ENCODE measurements at regions not wholly inside any gene's neighbourhood (a gene's known extent, or its start where the extent isn't known, plus 50 kb on each side); places are given as distances from the start of the nearest gene placed in this dataset.
"Not testable (repeated sequence)": the region's sequence is repeated elsewhere in the genome, so short reads cannot be mapped to it uniquely, and the experiment has no call there.

- DNase-seq (ENCODE audit: low read depth), result no peak
- TF ChIP-seq CTCF (conservative IDR thresholded peaks at IDR 0.05; ENCODE audit: control insufficient read depth, insufficient read depth, low read depth, low read length), result no peak
- H3K4me3 ChIP-seq (ENCODE audit: control insufficient read depth, low read depth, low read length), result no peak overlapping the region
Measured at GRCh38 chr22:40094485-40094884, 83.2 kb upstream of the TNRC6B start.

- not testable (repeated sequence) for H3K4me3 ChIP-seq (ENCODE audit: control insufficient read depth, low read depth, low read length); DNase-seq (ENCODE audit: low read depth)
Measured at GRCh38 chr22:40099887-40100286, 77.8 kb upstream of the TNRC6B start.

DNA sequence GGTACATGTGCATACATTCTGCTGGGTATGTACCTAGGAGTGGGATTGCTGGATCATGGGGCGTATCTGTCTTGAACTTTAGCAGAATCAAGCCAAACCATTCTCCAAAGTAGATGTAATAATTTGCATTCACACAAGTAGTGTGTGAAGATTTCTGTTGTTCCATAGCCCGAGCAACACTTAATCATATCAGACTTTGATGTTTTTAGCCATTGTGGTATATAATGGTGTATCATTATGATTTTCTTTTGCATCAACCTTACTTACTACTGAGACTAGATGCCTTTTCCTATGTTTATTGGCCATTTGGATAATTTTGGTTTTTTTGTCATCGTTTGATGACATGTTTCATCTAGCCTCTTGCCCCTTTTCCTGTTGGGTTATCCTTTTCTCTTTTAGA, 72.0 kb upstream of the TNRC6B start:
- no peak overlapping the region for H3K4me3 ChIP-seq (ENCODE audit: control insufficient read depth, low read depth, low read length)
- no peak for TF ChIP-seq CTCF (conservative IDR thresholded peaks at IDR 0.05; ENCODE audit: control insufficient read depth, insufficient read depth, low read depth, low read length)
- no peak for DNase-seq (ENCODE audit: low read depth)

DNA sequence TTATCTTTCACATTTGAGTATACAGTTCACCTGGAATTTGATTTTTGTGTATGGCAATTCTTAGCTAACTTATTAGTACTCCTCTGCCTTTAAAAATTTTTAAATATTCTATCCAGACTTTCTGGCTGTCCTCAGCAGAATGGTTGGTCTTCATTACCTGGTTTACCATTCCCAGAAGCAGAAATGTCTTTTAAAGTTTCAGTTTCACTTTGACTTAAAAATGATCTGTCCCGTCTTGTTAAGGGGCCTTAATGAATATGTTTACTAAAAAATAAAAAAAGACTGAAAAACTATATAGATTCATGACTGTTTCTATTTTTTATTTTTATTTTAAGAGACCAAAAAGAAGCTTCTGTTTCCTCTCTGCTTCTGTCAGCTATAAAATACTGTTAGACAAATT, 70.5 kb upstream of the TNRC6B start:
- TF ChIP-seq CTCF (conservative IDR thresholded peaks at IDR 0.05; ENCODE audit: control insufficient read depth, insufficient read depth, low read depth, low read length), result no peak
- H3K4me3 ChIP-seq (ENCODE audit: control insufficient read depth, low read depth, low read length), result peak overlapping the region; percentile 39
- DNase-seq (ENCODE audit: low read depth), result peak; percentile 23

DNA sequence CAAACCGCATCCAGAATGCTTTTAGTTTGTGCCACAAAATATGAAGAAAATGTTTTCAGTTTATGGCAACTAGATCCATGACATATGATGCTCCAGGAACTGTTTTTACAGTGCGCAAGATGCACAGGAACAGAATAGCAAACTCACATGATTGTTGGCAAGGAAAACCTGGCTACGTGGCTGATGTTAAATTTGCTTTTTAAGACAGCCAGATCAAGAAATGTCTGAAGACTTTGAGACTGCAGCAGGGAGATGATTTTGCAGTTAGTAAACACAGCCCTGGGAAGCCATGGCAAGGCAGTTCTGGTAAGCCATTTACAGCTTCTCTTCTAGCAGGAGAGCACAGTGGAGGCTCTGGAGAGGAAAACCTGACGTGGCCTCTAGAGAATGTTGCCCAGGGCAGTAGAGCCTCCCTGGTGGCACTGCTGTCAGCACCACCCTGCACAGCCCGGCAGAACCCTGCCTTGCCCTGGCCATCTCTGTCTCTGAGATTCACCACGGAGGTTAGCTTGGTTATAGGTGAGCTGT, 69.8 kb upstream of the TNRC6B start:
- peak; percentile 60 for DNase-seq (ENCODE audit: low read depth)
- peak overlapping the region; percentile 39 for H3K4me3 ChIP-seq (ENCODE audit: control insufficient read depth, low read depth, low read length)
- no peak for TF ChIP-seq CTCF (conservative IDR thresholded peaks at IDR 0.05; ENCODE audit: control insufficient read depth, insufficient read depth, low read depth, low read length)

GRCh38 chr22:40108396-40108795, 69.3 kb upstream of the TNRC6B start:
- no peak overlapping the region for H3K4me3 ChIP-seq (ENCODE audit: control insufficient read depth, low read depth, low read length)
- TF ChIP-seq CTCF (conservative IDR thresholded peaks at IDR 0.05; ENCODE audit: control insufficient read depth, insufficient read depth, low read depth, low read length), result no peak
- no peak for DNase-seq (ENCODE audit: low read depth)

- not testable (repeated sequence) for H3K4me3 ChIP-seq (ENCODE audit: control insufficient read depth, low read depth, low read length); DNase-seq (ENCODE audit: low read depth)
Measured at GRCh38 chr22:40108926-40109325, 68.8 kb upstream of the TNRC6B start.

DNA sequence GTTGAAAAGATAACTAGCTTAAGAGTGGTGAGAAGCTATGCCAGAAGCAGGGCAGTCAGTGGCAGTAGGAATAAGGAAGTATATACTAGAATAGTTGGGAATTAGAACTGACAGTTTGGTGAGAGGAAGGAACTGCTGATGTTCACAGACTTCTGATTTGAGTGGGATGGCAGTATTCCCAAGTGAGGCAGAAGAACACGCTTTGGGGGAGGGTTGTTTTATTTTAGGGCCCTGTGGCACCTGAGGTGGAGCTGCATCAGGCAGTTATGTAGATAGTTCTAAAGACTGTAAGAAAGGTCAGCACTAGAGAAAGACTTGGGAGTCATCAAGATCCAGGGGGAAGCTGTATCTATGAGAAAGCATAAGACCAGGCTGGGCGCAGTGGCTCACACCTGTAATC, 66.3 kb upstream of the TNRC6B start:
- H3K4me3 ChIP-seq (ENCODE audit: control insufficient read depth, low read depth, low read length), result no peak overlapping the region
- no peak for DNase-seq (ENCODE audit: low read depth)
- no peak for TF ChIP-seq CTCF (conservative IDR thresholded peaks at IDR 0.05; ENCODE audit: control insufficient read depth, insufficient read depth, low read depth, low read length)

Measured in fibroblast of mammary gland (primary cell).